Heart right ventricle (tissue), 16 donors: ENCODE measurements at regions not wholly inside any gene's neighbourhood (a gene's known extent, or its start where the extent isn't known, plus 50 kb on each side); places are given as distances from the start of the nearest gene placed in this dataset.

Experiments
- ATAC-seq, 8 donors: fragments of 200-7000 bp; cut with Tn5 transposase; one replicate each; pipeline ENCODE4 v1.9.1; 2020; ENCODE audit warnings: mild to moderate bottlenecking in 8 of 8, moderate library complexity in 8 of 8, moderate number of reproducible peaks in 1 of 8
- DNase-seq, 2 donors: peaks; one replicate each; pipeline ENCODE4 v3.0.0-alpha.2; 2020
- H3K27ac ChIP-seq, 10 donors: fragments of 200-600 bp; sonication (generic) in 2 of 10; one replicate each; pipeline versions ENCODE4 v1.5.0 to v1.8.0; 2020 to 2022; ENCODE audit warnings: mild to moderate bottlenecking in 3 of 10
- H3K27me3 ChIP-seq, 7 donors: fragments of 200-600 bp; one replicate each; pipeline ENCODE4 v1.8.0; 2021 to 2022; ENCODE audit warnings: mild to moderate bottlenecking in 2 of 7
- H3K36me3 ChIP-seq, 9 donors: fragments of 200-600 bp; sonication (generic) in 1 of 9; one replicate each; pipeline versions ENCODE4 v1.5.0 to v1.8.0; 2020 to 2022; ENCODE audit warnings: mild to moderate bottlenecking in 2 of 9
- H3K4me1 ChIP-seq, 9 donors: fragments of 200-600 bp; sonication (generic) in 1 of 9; one replicate each; pipeline versions ENCODE4 v1.5.0 to v1.8.0; 2020 to 2022; ENCODE audit warnings: mild to moderate bottlenecking in 4 of 9
- H3K4me3 ChIP-seq, 10 donors: fragments of 200-600 bp; sonication (generic) in 2 of 10; one replicate each; pipeline versions ENCODE4 v1.5.0 to v1.8.0; 2020 to 2022; ENCODE audit warnings: mild to moderate bottlenecking in 7 of 10, moderate library complexity in 2 of 10
- H3K9me3 ChIP-seq, 11 donors: fragments of 200-600 bp in 10 of 11; sonication (generic) in 2 of 11; one replicate each; pipeline versions ENCODE4 v1.5.0 to v1.8.0; 2013 to 2022; ENCODE audit warnings: mild to moderate bottlenecking in 2 of 11, control low read depth in 1 of 11, moderate library complexity in 1 of 11
- CTCF ChIP-seq, 9 donors: fragments of 200-600 bp; sonication (generic) in 2 of 9; IDR thresholded peaks; one replicate each; pipeline versions ENCODE4 v1.5.0 to v1.8.0; 2021 to 2022; ENCODE audit warnings: antibody characterized with exemption in 9 of 9, mild to moderate bottlenecking in 5 of 9, moderate library complexity in 1 of 9
- WGBS, 2 donors: extraction: QIAGEN DNeasy Blood & Tissue Kit; methylation state at CpG; one replicate each; pipeline ENCODE4 v1.1.7; 2013; ENCODE audit warnings: inconsistent platforms in 1 of 2; 5-methylcytosine and 5-hydroxymethylcytosine counted together
- intact Hi-C, 10 donors: fragments of 100-400 bp; cut with DNase I; formaldehyde crosslinking; loops; one replicate each; pipeline versions ENCODE4 v1.11.1 to v1.14.2; 2022
- donor health status: Arrhythmogenic right ventricular cardiomyopathy.
- donor health status: ischemic (EF 13 %, LVEDD 7.1; RV severe dilation, severe dysfunction).
- donor health status: healthy with polysubstance abuse.
- donor health status: DM: no; HTN: yes; CAD: no.
- donor health status: DM: no; HTN: no; CAD: no.
- donor health status: ischemic (EF 25% LVEDD 6.9; RV normal size, moderate dysfunction).
- donor health status: ischemic (EF 25% LVEDD 5.7; RV mildly dilated, moderate dysfunction).
- donor health status: healthy.
- donor health status: DM: yes; HTN: yes; CAD: no.
- donor health status: Ischemic cardiomyopathy.
- donor health status: ischemic (EF 35%, LVEDD 5.7; RV mildly dilated, moderate dysfunction).
- donor health status: nonischemic (EF 11% LVEDD 7.7; RV severe dilation, severe dysfunction).
- donor health status: DM: yes; HTN: yes; CAD: no.
- donor health status: PGD.
- donor health status: ischemic (EF 29% LVEDD 5.4; RV normal size, mild dysfunction).
- donor health status: nonischemic (EF 23%, LVEDD 6.1; RV moderate dilation, normal function).

- WGBS, 2 donors, result 85 to 88% methylated on average over 8 of the region's 8 CpGs
- Histone ChIP-seq H3K4me3 (no peak overlapping the region), H3K9me3 (peaks cover 0 to 46% (median 17%) of the 10 kb centered on the region in 11 donors), H3K36me3 (no peaks in the 10 kb centered on the region), H3K27ac (no peak overlapping the region), H3K4me1 (no peaks in the 10 kb centered on the region), H3K27me3 (no peaks in the 10 kb centered on the region)
- intact Hi-C loops, result no loop called here
- TF ChIP-seq CTCF (IDR thresholded peaks at IDR 0.05), result no peak
- ATAC-seq (no peak), DNase-seq (no peak)
Observed at GRCh38 chr6:39997101-39997635, 62.9 kb upstream of the MOCS1 start.

- intact Hi-C loops, result no loop called here
- Histone ChIP-seq H3K27ac (no peak overlapping the region), H3K36me3 (no peaks in the 10 kb centered on the region), H3K9me3 (peaks cover 0 to 53% (median 17%) of the 10 kb centered on the region in 11 donors), H3K4me1 (no peaks in the 10 kb centered on the region), H3K27me3 (no peaks in the 10 kb centered on the region), H3K4me3 (no peak overlapping the region)
- no peak for TF ChIP-seq CTCF (IDR thresholded peaks at IDR 0.05)
- ATAC-seq (no peak), DNase-seq (no peak)
- 86 to 87% methylated on average over 4 of the region's 4 CpGs for WGBS, 2 donors
Observed at GRCh38 chr6:39995633-39996032, 61.4 kb upstream of the MOCS1 start.

GRCh38 chr6:39992861-39993622, 58.8 kb upstream of the MOCS1 start:
- ATAC-seq, result no peak

More at GRCh38 chr6:39992861-39993622, 58.8 kb upstream of the MOCS1 start:
- 72% methylated on average over 7 of the region's 7 CpGs for WGBS, 2 donors
- Histone ChIP-seq H3K4me1 (no peaks in the 10 kb centered on the region), H3K9me3 (peaks cover 0 to 36% (median 17%) of the 10 kb centered on the region in 11 donors), H3K4me3 (no peak overlapping the region), H3K27me3 (no peaks in the 10 kb centered on the region), H3K27ac (no peak overlapping the region), H3K36me3 (no peaks in the 10 kb centered on the region)
- intact Hi-C loops, result no loop called here
- DNase-seq, result no peak
- no peak for TF ChIP-seq CTCF (IDR thresholded peaks at IDR 0.05)
